HL-60 (cell line): ENCODE measurements at regions not wholly inside any gene's neighbourhood (a gene's known extent, or its start where the extent isn't known, plus 50 kb on each side); places are given as distances from the start of the nearest gene placed in this dataset.

ENCODE experiments used
- GABPA ChIP-seq: IDR thresholded peaks from 2 replicates; pipeline ENCODE4 v1.6.1; 2012; ENCODE audit warnings: low read depth
- POLR2AphosphoS5 ChIP-seq: IDR thresholded peaks from 2 replicates; pipeline ENCODE4 v1.6.1; 2012; ENCODE audit warnings: low read depth
- SPI1 ChIP-seq: IDR thresholded peaks from 2 replicates; pipeline ENCODE4 v1.6.1; 2012; ENCODE audit warnings: low read depth, mild to moderate bottlenecking, borderline replicate concordance
- TF ChIP-seq, protein P1 (sequence below): IDR thresholded peaks from 2 replicates; pipeline ENCODE4 v1.6.1; 2012; ENCODE audit warnings: low read depth; ENCODE audit not compliant: insufficient replicate concordance
- TF ChIP-seq, protein P2 (sequence below): IDR thresholded peaks from one replicate; pipeline ENCODE4 v1.5.1; 2011; ENCODE audit warnings: low read length, control low read depth, inconsistent platforms; ENCODE audit not compliant: insufficient read depth

DNA sequence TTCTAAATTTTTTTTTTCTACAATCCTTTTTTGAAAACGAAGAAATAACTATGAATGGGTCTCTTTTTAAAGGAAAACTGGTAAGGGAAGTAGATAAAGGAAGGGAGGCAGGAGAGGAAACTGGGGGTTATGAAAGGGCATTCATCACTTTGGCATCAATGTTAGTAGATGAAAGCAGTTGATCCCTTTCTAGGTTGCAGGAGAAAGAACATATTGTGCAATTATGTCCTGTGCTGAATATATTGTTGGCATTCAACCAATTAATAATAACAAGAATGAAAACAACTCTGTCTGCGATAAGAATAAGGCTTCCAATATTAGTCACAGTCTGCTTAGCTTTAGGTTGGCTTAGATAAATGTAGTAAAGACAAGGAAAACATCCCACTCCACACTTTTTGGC is 796.8 kb upstream of the KLHL1 start:
- TF ChIP-seq, protein P1, sequence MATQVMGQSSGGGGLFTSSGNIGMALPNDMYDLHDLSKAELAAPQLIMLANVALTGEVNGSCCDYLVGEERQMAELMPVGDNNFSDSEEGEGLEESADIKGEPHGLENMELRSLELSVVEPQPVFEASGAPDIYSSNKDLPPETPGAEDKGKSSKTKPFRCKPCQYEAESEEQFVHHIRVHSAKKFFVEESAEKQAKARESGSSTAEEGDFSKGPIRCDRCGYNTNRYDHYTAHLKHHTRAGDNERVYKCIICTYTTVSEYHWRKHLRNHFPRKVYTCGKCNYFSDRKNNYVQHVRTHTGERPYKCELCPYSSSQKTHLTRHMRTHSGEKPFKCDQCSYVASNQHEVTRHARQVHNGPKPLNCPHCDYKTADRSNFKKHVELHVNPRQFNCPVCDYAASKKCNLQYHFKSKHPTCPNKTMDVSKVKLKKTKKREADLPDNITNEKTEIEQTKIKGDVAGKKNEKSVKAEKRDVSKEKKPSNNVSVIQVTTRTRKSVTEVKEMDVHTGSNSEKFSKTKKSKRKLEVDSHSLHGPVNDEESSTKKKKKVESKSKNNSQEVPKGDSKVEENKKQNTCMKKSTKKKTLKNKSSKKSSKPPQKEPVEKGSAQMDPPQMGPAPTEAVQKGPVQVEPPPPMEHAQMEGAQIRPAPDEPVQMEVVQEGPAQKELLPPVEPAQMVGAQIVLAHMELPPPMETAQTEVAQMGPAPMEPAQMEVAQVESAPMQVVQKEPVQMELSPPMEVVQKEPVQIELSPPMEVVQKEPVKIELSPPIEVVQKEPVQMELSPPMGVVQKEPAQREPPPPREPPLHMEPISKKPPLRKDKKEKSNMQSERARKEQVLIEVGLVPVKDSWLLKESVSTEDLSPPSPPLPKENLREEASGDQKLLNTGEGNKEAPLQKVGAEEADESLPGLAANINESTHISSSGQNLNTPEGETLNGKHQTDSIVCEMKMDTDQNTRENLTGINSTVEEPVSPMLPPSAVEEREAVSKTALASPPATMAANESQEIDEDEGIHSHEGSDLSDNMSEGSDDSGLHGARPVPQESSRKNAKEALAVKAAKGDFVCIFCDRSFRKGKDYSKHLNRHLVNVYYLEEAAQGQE: no peak
- TF ChIP-seq, protein P2, sequence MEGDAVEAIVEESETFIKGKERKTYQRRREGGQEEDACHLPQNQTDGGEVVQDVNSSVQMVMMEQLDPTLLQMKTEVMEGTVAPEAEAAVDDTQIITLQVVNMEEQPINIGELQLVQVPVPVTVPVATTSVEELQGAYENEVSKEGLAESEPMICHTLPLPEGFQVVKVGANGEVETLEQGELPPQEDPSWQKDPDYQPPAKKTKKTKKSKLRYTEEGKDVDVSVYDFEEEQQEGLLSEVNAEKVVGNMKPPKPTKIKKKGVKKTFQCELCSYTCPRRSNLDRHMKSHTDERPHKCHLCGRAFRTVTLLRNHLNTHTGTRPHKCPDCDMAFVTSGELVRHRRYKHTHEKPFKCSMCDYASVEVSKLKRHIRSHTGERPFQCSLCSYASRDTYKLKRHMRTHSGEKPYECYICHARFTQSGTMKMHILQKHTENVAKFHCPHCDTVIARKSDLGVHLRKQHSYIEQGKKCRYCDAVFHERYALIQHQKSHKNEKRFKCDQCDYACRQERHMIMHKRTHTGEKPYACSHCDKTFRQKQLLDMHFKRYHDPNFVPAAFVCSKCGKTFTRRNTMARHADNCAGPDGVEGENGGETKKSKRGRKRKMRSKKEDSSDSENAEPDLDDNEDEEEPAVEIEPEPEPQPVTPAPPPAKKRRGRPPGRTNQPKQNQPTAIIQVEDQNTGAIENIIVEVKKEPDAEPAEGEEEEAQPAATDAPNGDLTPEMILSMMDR: no peak
- TF ChIP-seq GABPA (no peak), POLR2AphosphoS5 (no peak), SPI1 (no peak)
